Mucosa of stomach (tissue), 1 donor: ENCODE measurements at regions not wholly inside any gene's neighbourhood (a gene's known extent, or its start where the extent isn't known, plus 50 kb on each side); places are given as distances from the start of the nearest gene placed in this dataset.

ENCODE experiments used
- H3K27me3 ChIP-seq: one replicate; pipeline ENCODE4 v1.7.0; 2013; ENCODE audit warnings: mild to moderate bottlenecking, low read length; ENCODE audit not compliant: control insufficient read depth, insufficient read depth
- H3K36me3 ChIP-seq: one replicate; pipeline ENCODE4 v1.7.0; 2013; ENCODE audit warnings: low read length; ENCODE audit not compliant: control insufficient read depth, insufficient read depth
- H3K4me1 ChIP-seq: one replicate; pipeline ENCODE4 v1.7.0; 2013; ENCODE audit warnings: mild to moderate bottlenecking, low read length; ENCODE audit not compliant: control insufficient read depth, insufficient read depth
- H3K4me3 ChIP-seq: one replicate; pipeline ENCODE4 v1.7.0; 2013; ENCODE audit warnings: low read length
- H3K9ac ChIP-seq: one replicate; pipeline ENCODE4 v1.7.0; 2013; ENCODE audit warnings: mild to moderate bottlenecking, low read length, moderate library complexity
- H3K9me3 ChIP-seq: one replicate; pipeline ENCODE4 v1.7.0; 2013; ENCODE audit warnings: mild to moderate bottlenecking, low read length, moderate library complexity; ENCODE audit not compliant: control insufficient read depth
- donor health status: Pancreatic carcinoma.

DNA sequence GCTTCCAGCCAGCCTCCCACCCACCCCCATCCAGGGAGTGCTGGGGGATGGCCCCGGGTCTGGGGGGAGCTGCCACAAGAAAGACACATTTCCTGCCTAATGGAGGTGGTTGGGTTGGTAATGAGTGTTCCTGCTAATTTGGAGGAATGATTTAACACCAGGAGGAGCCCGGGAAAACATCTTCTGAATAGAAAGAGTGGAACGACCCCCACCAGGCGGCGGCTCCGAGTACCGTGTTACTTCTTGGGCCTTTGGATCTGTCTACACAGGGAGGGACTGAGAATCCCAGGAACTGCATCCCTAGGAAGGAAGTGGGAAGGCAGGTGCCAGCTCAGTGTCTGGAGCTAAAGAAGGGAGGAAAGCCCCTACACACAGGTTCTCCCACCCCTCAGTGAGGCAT is 64.6 kb downstream of the TSPAN17 start:
- peaks cover 19% of the 10 kb centered on the region for H3K27me3 ChIP-seq
- no peaks in the 10 kb centered on the region for H3K36me3 ChIP-seq
- H3K4me1 ChIP-seq, result no peaks in the 10 kb centered on the region
- H3K9me3 ChIP-seq, result no peaks in the 10 kb centered on the region
- no peak overlapping the region for H3K9ac ChIP-seq
- no peak overlapping the region for H3K4me3 ChIP-seq

GRCh38 chr5:176712546-176713304 is 65.4 kb downstream of the TSPAN17 start:
- H3K4me1 ChIP-seq, result no peaks in the 10 kb centered on the region
- H3K36me3 ChIP-seq, result no peaks in the 10 kb centered on the region
- H3K9ac ChIP-seq, result no peak overlapping the region
- H3K27me3 ChIP-seq, result peaks cover 20% of the 10 kb centered on the region
- H3K9me3 ChIP-seq, result no peaks in the 10 kb centered on the region
- no peak overlapping the region for H3K4me3 ChIP-seq

DNA sequence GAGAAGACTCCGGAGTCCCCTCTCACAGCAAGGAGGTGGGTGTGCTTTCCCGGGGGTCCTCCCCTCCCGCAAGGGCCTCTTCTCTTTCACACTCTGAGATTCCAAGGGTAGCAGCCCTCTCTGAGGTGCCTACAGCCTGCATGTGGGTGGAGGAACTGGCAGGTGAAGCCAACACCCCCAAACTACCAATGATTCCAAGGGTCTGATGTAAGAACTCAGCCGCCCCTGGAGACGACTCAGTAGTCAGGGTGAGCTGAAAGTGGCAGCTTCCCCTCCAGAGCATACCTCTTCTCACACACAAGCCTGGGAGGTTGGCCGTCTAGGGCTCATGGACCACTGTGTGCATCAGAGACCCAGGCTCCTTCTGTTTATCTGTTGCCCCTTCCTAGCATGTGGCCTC is 66.1 kb downstream of the TSPAN17 start:
- Histone ChIP-seq H3K9me3 (no peaks in the 10 kb centered on the region), H3K36me3 (no peaks in the 10 kb centered on the region), H3K4me3 (no peak overlapping the region), H3K27me3 (peaks cover 20% of the 10 kb centered on the region), H3K9ac (no peak overlapping the region), H3K4me1 (no peaks in the 10 kb centered on the region)

DNA sequence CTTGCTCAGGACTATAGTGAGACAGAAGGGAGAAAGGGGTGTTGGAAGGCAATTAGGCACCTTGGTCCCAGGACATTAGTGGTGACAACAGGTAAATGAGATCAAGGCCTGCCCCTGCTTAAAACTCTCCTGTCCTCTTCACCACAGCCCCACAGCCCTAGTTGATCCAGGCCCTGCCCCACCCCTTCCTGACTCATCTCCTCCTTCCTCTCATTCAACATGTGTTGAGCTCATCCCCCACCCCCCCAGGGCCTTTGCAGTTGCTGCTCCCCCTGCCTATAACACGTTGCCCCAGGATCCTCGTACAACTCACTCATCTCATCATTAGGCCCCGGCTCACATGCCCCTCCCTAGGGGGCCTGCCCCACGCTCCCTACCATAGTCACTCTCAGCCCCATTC is 66.8 kb downstream of the TSPAN17 start:
- H3K4me3 ChIP-seq, result no peak overlapping the region
- H3K27me3 ChIP-seq, result peaks cover 20% of the 10 kb centered on the region

GRCh38 chr5:176716320-176716719 is 69.0 kb downstream of the TSPAN17 start:
- no peak overlapping the region for H3K4me3 ChIP-seq
- no peaks in the 10 kb centered on the region for H3K36me3 ChIP-seq
- peaks cover 20% of the 10 kb centered on the region for H3K27me3 ChIP-seq
- no peak overlapping the region for H3K9ac ChIP-seq
- no peaks in the 10 kb centered on the region for H3K9me3 ChIP-seq
- H3K4me1 ChIP-seq, result no peaks in the 10 kb centered on the region

More for the DNA sequence above, 66.8 kb downstream of the TSPAN17 start:
- no peaks in the 10 kb centered on the region for H3K9me3 ChIP-seq
- H3K9ac ChIP-seq, result no peak overlapping the region
- no peaks in the 10 kb centered on the region for H3K36me3 ChIP-seq
- H3K4me1 ChIP-seq, result no peaks in the 10 kb centered on the region

DNA sequence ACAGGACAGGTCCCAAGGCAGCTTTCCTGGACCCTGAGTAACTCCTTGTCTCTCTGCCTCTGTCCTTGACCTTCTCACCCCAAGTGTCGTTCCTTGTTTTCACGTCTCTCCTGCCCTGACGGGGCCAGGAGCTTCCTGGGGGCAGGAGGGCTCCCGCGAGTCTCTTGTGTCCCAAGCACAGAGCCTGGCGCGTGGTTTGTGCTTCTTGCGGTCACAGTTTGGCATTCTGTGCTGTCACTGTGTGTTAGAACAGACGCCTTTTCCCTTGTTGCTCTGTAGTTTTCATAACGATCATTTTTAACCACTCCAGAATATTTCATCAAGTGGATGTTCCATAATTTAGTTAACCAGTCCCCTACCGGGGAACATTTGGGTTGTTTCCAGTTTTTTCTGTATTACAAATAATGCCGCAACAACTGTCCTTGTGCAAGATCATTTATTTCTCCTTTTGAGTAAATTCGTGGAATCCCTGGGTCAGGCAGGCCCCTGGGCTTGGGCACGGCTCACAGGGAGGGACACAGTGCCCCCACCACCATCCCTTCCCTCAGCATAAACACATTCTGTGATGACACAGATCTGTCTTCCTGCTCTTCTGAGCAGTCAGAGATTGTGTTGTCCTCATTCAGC is 71.9 kb downstream of the TSPAN17 start:
- Histone ChIP-seq H3K9ac (no peak overlapping the region), H3K9me3 (no peaks in the 10 kb centered on the region), H3K4me1 (no peaks in the 10 kb centered on the region), H3K4me3 (no peak overlapping the region), H3K36me3 (no peaks in the 10 kb centered on the region), H3K27me3 (peaks cover 20% of the 10 kb centered on the region)

- Histone ChIP-seq H3K9me3 (no peaks in the 10 kb centered on the region), H3K4me1 (no peaks in the 10 kb centered on the region), H3K27me3 (peaks cover 27% of the 10 kb centered on the region), H3K4me3 (no peak overlapping the region), H3K36me3 (no peaks in the 10 kb centered on the region), H3K9ac (no peak overlapping the region)
Measured at GRCh38 chr5:176721509-176721908, 74.2 kb downstream of the TSPAN17 start.

GRCh38 chr5:176722757-176723156 is 75.5 kb downstream of the TSPAN17 start:
- Histone ChIP-seq H3K4me3 (no peak overlapping the region), H3K9ac (no peak overlapping the region), H3K36me3 (no peaks in the 10 kb centered on the region), H3K4me1 (no peaks in the 10 kb centered on the region), H3K27me3 (peaks cover 30% of the 10 kb centered on the region), H3K9me3 (no peaks in the 10 kb centered on the region)

DNA sequence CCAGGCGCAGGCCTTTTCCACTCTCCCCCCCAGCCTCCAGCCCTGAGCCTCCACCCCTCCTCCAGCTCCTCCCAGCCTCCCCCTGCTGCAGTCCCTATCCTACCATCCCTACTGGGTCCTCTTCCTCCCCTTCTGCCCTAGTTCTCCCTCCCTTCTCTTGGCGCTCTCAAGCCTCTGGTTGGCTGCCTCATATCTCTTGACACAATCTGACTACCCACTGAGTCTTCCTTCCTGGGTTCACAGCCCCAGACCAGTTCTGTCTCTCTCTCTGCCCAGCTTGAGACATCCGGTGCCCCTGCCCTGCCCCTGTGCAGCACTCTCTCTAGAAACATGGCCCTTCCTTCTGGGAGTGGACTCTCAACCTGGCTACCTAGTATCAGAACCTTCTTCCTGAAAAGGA is 76.2 kb downstream of the TSPAN17 start:
- Histone ChIP-seq H3K4me1 (no peaks in the 10 kb centered on the region), H3K4me3 (no peak overlapping the region), H3K9me3 (no peaks in the 10 kb centered on the region), H3K27me3 (peaks cover 30% of the 10 kb centered on the region), H3K9ac (no peak overlapping the region), H3K36me3 (no peaks in the 10 kb centered on the region)

GRCh38 chr5:176724472-176724871 is 77.2 kb downstream of the TSPAN17 start:
- H3K27me3 ChIP-seq, result peaks cover 30% of the 10 kb centered on the region
- no peaks in the 10 kb centered on the region for H3K4me1 ChIP-seq
- H3K9ac ChIP-seq, result no peak overlapping the region
- H3K4me3 ChIP-seq, result no peak overlapping the region
- no peaks in the 10 kb centered on the region for H3K36me3 ChIP-seq
- no peaks in the 10 kb centered on the region for H3K9me3 ChIP-seq

GRCh38 chr5:176725521-176726280 is 78.4 kb downstream of the TSPAN17 start:
- Histone ChIP-seq H3K4me1 (no peaks in the 10 kb centered on the region), H3K9me3 (no peaks in the 10 kb centered on the region), H3K27me3 (peaks cover 28% of the 10 kb centered on the region), H3K9ac (no peak overlapping the region), H3K36me3 (no peaks in the 10 kb centered on the region), H3K4me3 (no peak overlapping the region)
